Pons (tissue), 1 donor: ENCODE measurements at regions not wholly inside any gene's neighbourhood (a gene's known extent, or its start where the extent isn't known, plus 50 kb on each side); places are given as distances from the start of the nearest gene placed in this dataset.
"Not testable (repeated sequence)": the region's sequence is repeated elsewhere in the genome, so short reads cannot be mapped to it uniquely, and the experiment has no call there.

ENCODE experiments used
- DNase-seq: peaks from one replicate; pipeline ENCODE4 v3.0.0-alpha.2; 2016; ENCODE audit warnings: low spot score

- no peak for DNase-seq
Observed at GRCh38 chr5:97488126-97488668, 305.1 kb upstream of the RIOK2 start.

GRCh38 chr5:97489010-97489840 is 306.2 kb upstream of the RIOK2 start:
- DNase-seq: no peak

- no peak for DNase-seq
Observed at GRCh38 chr5:97494465-97494864, 311.4 kb upstream of the RIOK2 start.

GRCh38 chr5:97495301-97495700 is 312.3 kb upstream of the RIOK2 start:
- DNase-seq: no peak

GRCh38 chr5:97496037-97496436 is 313.0 kb upstream of the RIOK2 start:
- DNase-seq: no peak

- DNase-seq: no peak
Observed at GRCh38 chr5:97498657-97499056, 315.6 kb upstream of the RIOK2 start.

GRCh38 chr5:97499605-97500004 is 316.6 kb upstream of the RIOK2 start:
- DNase-seq: peak; percentile 31

- peak; percentile 23 for DNase-seq
Observed at GRCh38 chr5:97501286-97501964, 318.4 kb upstream of the RIOK2 start.

GRCh38 chr5:97501965-97502305 is 318.9 kb upstream of the RIOK2 start:
- DNase-seq: no peak

- DNase-seq: no peak
Observed at GRCh38 chr5:97508864-97509263, 325.8 kb upstream of the RIOK2 start.

- DNase-seq: not testable (repeated sequence)
Observed at GRCh38 chr5:97519565-97519964, 336.5 kb upstream of the RIOK2 start.

GRCh38 chr5:97523336-97523735 is 340.3 kb upstream of the RIOK2 start:
- DNase-seq: not testable (repeated sequence)

- no peak for DNase-seq
Observed at GRCh38 chr5:97525780-97526179, 342.7 kb upstream of the RIOK2 start.

- DNase-seq: no peak
Observed at GRCh38 chr5:97528941-97529340, 345.9 kb upstream of the RIOK2 start.

GRCh38 chr5:97529354-97529985 is 346.4 kb upstream of the RIOK2 start:
- no peak for DNase-seq

GRCh38 chr5:97531549-97531948 is 348.5 kb upstream of the RIOK2 start:
- no peak for DNase-seq

GRCh38 chr5:97534166-97534565 is 351.1 kb upstream of the RIOK2 start:
- peak; percentile 68 for DNase-seq

- no peak for DNase-seq
Observed at GRCh38 chr5:97536683-97537082, 353.6 kb upstream of the RIOK2 start.

- peak; percentile 50 for DNase-seq
Observed at GRCh38 chr5:97538912-97539311, 355.9 kb upstream of the RIOK2 start.

- no peak for DNase-seq
Observed at GRCh38 chr5:97541864-97542263, 358.8 kb upstream of the RIOK2 start.

- no peak for DNase-seq
Observed at GRCh38 chr5:97542469-97542868, 359.4 kb upstream of the RIOK2 start.

- no peak for DNase-seq
Observed at GRCh38 chr5:97543166-97543565, 360.1 kb upstream of the RIOK2 start.

GRCh38 chr5:97544240-97544639 is 361.2 kb upstream of the RIOK2 start:
- DNase-seq: no peak
